ENCODE measurements at regions not wholly inside any gene's neighbourhood (a gene's known extent, or its start where the extent isn't known, plus 50 kb on each side); places are given as distances from the start of the nearest gene placed in this dataset.

DNA sequence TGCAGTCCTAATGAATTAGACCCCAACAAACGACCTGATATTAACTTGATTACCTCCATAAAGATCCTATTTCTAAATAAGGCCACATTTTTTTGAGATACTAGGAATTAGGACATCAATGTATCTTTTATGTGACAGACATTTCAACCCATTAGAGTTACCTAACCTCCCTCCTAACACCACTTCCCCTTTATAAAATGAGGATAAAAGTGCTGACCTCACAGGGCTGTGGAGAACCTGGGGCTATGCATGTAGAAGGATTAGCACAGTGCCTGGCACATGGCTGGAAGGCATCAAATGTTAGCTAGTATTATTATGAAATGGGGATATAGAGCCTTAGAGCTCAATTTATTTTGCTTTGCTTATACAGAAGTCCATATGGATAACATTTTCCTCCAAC, 53.5 kb upstream of the LRRN1 start:
- no peaks in the 10 kb centered on the region for H3K36me3 ChIP-seq
- H3K27me3 ChIP-seq = no peaks in the 10 kb centered on the region
- TF ChIP-seq, protein P1, sequence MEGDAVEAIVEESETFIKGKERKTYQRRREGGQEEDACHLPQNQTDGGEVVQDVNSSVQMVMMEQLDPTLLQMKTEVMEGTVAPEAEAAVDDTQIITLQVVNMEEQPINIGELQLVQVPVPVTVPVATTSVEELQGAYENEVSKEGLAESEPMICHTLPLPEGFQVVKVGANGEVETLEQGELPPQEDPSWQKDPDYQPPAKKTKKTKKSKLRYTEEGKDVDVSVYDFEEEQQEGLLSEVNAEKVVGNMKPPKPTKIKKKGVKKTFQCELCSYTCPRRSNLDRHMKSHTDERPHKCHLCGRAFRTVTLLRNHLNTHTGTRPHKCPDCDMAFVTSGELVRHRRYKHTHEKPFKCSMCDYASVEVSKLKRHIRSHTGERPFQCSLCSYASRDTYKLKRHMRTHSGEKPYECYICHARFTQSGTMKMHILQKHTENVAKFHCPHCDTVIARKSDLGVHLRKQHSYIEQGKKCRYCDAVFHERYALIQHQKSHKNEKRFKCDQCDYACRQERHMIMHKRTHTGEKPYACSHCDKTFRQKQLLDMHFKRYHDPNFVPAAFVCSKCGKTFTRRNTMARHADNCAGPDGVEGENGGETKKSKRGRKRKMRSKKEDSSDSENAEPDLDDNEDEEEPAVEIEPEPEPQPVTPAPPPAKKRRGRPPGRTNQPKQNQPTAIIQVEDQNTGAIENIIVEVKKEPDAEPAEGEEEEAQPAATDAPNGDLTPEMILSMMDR (IDR thresholded peaks at IDR 0.05) = no peak
- TF ChIP-seq POLR2A (IDR thresholded peaks at IDR 0.05) = no peak
- H3K27ac ChIP-seq = no peak overlapping the region
- H3K4me3 ChIP-seq = no peak overlapping the region
- DNase-seq = no peak
- no peaks in the 10 kb centered on the region for H3K4me1 ChIP-seq
- H3K9me3 ChIP-seq = no peaks in the 10 kb centered on the region

DNA sequence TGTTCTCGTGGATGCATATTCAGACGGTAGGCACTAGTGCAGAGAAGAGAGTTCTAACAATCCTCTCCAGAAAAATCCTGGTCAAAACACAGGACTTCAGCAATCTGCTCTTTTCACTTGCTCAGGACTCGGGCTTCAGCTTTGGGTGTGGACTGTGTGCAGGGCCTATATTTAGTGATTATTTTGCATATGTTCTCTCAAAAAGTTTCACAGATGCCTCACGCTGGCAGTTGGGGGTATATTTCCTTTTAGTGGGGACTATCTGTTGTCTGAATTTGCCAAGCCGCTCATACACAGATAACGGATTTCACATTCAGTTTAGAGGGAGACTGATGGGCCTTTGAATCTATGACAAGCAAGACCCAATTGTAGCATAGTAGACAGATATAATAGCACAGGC, 54.4 kb upstream of the LRRN1 start:
- Histone ChIP-seq H3K27me3 (no peaks in the 10 kb centered on the region), H3K4me3 (no peak overlapping the region), H3K36me3 (no peaks in the 10 kb centered on the region), H3K4me1 (no peaks in the 10 kb centered on the region), H3K27ac (no peak overlapping the region), H3K9me3 (no peaks in the 10 kb centered on the region)
- TF ChIP-seq, protein P1 (IDR thresholded peaks at IDR 0.05) = no peak
- TF ChIP-seq POLR2A (IDR thresholded peaks at IDR 0.05) = no peak
- DNase-seq = no peak

- H3K4me3 ChIP-seq = no peak overlapping the region
- no peaks in the 10 kb centered on the region for H3K4me1 ChIP-seq
- H3K9me3 ChIP-seq = no peaks in the 10 kb centered on the region
- TF ChIP-seq, protein P1 (IDR thresholded peaks at IDR 0.05) = no peak
- no peak for TF ChIP-seq POLR2A (IDR thresholded peaks at IDR 0.05)
- H3K27ac ChIP-seq = no peak overlapping the region
- no peak for DNase-seq
- no peaks in the 10 kb centered on the region for H3K36me3 ChIP-seq
- H3K27me3 ChIP-seq = no peaks in the 10 kb centered on the region
Measured at GRCh38 chr3:3743754-3744153, 55.5 kb upstream of the LRRN1 start.

DNA sequence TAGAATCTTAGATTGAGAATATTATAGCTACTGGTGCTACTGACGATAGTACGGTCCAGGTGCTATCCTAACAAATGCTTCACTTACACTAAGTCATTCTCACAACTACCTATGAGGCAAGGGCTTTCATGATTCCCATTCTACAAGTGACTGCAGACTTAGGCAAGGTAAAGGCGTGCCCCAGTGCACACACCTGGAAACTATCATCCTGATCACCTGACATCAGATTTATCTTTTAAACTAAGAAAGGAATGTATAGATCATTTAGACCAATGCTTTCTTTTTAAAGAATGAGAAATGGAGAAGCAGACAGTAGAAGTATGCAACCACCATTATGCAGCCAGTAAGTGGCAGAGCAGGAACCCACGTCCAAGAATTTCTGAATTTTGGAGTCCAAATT, 59.2 kb upstream of the LRRN1 start:
- Histone ChIP-seq H3K27me3 (no peaks in the 10 kb centered on the region), H3K27ac (no peak overlapping the region), H3K36me3 (no peaks in the 10 kb centered on the region), H3K9me3 (no peaks in the 10 kb centered on the region), H3K4me3 (no peak overlapping the region), H3K4me1 (no peaks in the 10 kb centered on the region)
- TF ChIP-seq, protein P1 (IDR thresholded peaks at IDR 0.05) = no peak
- TF ChIP-seq POLR2A (IDR thresholded peaks at IDR 0.05) = no peak
- DNase-seq = no peak

DNA sequence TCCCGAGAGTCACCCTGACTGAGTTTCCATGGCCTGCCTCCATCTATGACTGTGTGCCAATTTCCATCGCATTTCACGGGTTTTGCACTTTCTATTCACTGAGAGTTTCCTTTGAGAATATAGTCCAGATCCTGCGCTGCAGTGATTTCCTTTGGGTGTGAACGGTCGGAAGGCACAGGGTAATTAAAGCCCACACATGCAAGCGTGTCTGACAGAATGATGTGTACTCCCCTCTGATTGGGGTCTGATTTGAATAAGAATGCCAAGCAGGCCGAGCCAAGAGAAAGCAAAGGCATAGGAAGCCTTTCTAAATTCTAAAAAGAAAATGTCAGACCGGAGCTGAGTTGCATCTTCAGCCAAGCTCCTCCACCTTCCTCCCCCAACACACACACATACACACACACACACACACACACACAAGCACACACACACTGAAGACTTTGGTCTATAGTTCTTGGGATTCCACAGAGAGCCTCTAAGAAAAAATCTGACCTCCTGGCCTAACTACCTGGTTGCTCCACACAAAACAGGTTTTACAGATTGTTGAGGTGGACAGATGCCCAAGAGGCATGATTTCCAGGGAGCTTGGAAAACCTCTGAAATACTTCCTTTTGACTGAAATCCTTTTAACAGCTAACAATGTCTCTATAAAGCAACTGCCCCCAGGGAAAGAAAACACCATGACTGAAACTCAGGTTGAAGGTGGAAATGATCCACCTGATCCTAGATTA, 59.7 kb upstream of the LRRN1 start:
- DNase-seq = no peak
- H3K27ac ChIP-seq = no peak overlapping the region
- no peaks in the 10 kb centered on the region for H3K27me3 ChIP-seq
- TF ChIP-seq POLR2A (IDR thresholded peaks at IDR 0.05) = no peak
- TF ChIP-seq, protein P1 (IDR thresholded peaks at IDR 0.05) = no peak
- H3K36me3 ChIP-seq = no peaks in the 10 kb centered on the region
- H3K4me3 ChIP-seq = no peak overlapping the region
- H3K4me1 ChIP-seq = no peaks in the 10 kb centered on the region
- no peaks in the 10 kb centered on the region for H3K9me3 ChIP-seq

DNA sequence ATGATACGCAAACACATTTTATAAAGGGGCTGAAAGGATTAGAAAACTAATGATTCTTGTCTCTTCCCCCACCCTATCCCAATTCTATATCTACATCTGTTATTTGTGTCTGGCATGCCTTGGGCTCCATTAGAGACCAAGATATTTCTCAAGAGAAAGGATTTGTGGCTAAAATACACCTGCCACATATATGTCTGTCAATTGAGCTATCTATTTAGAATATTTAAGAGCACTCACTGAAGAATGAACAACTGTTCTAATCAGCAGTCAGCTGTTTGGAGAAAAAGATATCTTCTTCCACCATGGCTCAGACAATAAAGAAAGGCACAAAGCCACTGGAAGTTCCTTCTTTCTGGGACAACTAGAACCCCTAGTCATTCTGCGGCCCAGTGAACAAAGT, 61.7 kb upstream of the LRRN1 start:
- Histone ChIP-seq H3K36me3 (no peaks in the 10 kb centered on the region), H3K27ac (no peak overlapping the region), H3K9me3 (no peaks in the 10 kb centered on the region), H3K4me3 (no peak overlapping the region), H3K4me1 (no peaks in the 10 kb centered on the region), H3K27me3 (no peaks in the 10 kb centered on the region)
- DNase-seq = no peak
- TF ChIP-seq POLR2A (IDR thresholded peaks at IDR 0.05) = no peak
- TF ChIP-seq, protein P1 (IDR thresholded peaks at IDR 0.05) = no peak

Data from Peyer's patch (tissue), 4 donors.